ENCODE measurements at regions not wholly inside any gene's neighbourhood (a gene's known extent, or its start where the extent isn't known, plus 50 kb on each side); places are given as distances from the start of the nearest gene placed in this dataset.

DNA sequence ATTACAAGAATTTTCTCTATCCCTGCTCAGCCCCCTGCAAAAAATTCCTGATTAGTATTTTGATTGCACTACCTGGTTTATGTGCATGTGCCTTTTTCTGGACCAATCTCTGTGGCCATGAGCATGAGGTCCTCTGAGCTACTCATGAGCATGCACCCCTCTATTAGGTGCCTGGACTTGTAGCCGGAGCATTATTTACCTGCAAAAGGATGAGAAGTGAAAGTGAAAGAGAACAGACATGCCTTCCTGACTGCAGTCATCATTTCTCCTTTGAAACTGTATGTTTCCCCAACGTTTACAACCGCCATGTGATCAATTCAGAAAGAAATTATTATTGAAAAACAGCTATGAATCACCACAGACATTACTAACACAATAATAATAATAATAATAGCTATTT lies 1008.8 kb downstream of the ROBO2 start:
- no peak for DNase-seq (ENCODE audit: low read depth, low spot score)
- TF ChIP-seq, protein P1, sequence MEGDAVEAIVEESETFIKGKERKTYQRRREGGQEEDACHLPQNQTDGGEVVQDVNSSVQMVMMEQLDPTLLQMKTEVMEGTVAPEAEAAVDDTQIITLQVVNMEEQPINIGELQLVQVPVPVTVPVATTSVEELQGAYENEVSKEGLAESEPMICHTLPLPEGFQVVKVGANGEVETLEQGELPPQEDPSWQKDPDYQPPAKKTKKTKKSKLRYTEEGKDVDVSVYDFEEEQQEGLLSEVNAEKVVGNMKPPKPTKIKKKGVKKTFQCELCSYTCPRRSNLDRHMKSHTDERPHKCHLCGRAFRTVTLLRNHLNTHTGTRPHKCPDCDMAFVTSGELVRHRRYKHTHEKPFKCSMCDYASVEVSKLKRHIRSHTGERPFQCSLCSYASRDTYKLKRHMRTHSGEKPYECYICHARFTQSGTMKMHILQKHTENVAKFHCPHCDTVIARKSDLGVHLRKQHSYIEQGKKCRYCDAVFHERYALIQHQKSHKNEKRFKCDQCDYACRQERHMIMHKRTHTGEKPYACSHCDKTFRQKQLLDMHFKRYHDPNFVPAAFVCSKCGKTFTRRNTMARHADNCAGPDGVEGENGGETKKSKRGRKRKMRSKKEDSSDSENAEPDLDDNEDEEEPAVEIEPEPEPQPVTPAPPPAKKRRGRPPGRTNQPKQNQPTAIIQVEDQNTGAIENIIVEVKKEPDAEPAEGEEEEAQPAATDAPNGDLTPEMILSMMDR (IDR thresholded peaks at IDR 0.05; ENCODE audit: low read depth, low read length) = no peak
- in situ Hi-C loops (cut with HindIII; ENCODE audit: low sequenced_read_pairs) = no loop called here
- H3K4me3 ChIP-seq (ENCODE audit: low read depth, low read length) = no peak overlapping the region

DNA sequence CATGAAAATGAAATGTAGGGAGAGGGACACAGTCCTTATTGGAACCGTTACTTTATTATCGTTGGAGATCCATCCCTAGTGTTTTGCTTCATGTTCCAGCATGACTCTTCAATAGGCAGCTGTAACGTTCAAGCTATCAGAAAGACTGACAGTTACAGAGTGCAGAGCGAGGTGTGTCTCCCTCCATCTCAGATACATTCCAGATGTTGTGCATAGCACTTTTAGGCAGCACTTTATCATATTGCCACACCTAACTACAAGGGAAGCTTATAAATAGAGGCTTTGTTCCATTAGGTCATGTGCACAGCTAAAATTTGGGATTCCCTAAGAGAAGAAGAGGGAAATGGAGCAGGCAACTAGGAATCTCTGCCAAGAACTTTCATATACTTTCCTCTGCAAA lies 1009.6 kb downstream of the ROBO2 start:
- in situ Hi-C loops (cut with HindIII; ENCODE audit: low sequenced_read_pairs) = no loop called here
- TF ChIP-seq, protein P1 (IDR thresholded peaks at IDR 0.05; ENCODE audit: low read depth, low read length) = no peak
- H3K4me3 ChIP-seq (ENCODE audit: low read depth, low read length) = no peak overlapping the region
- no peak for DNase-seq (ENCODE audit: low read depth, low spot score)

DNA sequence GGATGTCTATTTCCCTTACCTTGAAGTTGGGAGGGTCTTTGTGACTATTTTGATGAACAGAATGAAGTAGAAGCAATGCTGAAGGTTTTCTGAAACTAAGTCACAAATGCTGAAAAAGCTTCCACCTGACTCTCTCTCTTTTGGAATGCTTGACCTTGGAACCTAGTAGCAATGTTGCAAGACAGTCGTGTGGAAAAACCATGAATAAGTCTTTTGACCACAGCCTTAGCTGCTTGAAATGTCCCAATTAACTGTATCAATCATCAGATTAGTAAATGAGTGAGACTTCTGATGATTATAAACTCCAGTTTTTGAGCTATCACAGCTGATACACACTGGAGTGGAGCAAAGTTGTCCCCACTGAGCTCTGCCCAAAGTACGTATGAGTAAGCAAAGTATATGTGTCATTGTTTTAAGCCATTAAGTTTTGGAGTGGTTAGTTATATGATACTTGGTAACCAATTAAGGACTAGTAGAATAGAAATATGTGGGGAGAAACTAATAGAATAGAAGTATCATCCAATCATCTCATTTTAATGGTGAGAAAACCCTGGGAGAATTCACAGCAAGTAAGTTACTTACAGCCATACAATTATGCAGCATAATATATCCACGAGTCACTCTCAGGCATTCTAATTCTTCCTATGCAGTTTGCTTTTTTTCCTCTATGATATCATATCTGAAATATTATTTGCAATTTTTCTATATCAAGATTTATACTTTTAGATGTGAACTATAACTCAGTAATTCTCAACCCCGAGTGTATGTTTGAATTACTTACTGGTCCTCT lies 1010.6 kb downstream of the ROBO2 start:
- TF ChIP-seq, protein P1 (IDR thresholded peaks at IDR 0.05; ENCODE audit: low read depth, low read length) = no peak
- DNase-seq (ENCODE audit: low read depth, low spot score) = peak; percentile 16
- in situ Hi-C loops (cut with HindIII; ENCODE audit: low sequenced_read_pairs) = no loop called here
- H3K4me3 ChIP-seq (ENCODE audit: low read depth, low read length) = no peak overlapping the region

DNA sequence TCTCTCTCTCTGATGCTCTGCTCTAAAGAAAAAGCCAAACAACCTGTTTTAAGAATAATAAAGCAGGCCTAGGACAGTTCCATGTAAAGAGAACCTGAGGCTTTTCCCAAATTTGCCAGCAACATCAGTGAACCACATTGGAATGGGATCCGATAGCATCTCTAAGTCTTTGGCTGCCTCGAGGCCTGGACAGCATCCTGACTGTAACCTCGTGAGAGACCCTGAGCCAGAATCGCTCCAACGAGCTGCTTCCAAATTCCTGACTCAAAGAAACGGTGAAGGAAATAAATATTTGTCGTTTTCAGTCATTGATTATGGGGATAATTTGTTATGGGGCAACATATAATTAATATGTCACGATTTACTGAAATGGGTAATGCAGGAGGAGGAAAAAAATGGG lies 1012.8 kb downstream of the ROBO2 start:
- no peak for DNase-seq (ENCODE audit: low read depth, low spot score)
- H3K4me3 ChIP-seq (ENCODE audit: low read depth, low read length) = no peak overlapping the region
- TF ChIP-seq, protein P1 (IDR thresholded peaks at IDR 0.05; ENCODE audit: low read depth, low read length) = no peak
- in situ Hi-C loops (cut with HindIII; ENCODE audit: low sequenced_read_pairs) = no loop called here

DNA sequence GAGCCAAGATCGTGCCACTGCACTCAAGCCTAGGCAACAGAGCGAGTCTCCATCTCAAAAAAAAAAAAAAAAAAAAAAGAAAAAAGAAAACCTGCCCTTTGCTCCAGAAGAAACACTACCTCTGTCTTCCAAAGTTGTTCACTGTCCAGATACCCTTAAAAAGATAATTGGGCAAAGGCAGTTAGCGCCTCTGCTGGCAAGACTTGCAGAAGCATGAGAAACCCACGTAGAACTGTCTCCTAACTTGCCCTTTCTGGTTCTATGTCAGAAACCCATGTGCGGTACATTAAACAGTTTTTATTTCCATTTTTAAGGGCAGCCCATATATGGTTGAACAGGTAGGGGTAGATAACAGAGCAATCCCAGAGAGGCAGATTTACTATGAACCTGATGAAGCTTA lies 1026.4 kb downstream of the ROBO2 start:
- no peak for DNase-seq (ENCODE audit: low read depth, low spot score)
- in situ Hi-C loops (cut with HindIII; ENCODE audit: low sequenced_read_pairs) = no loop called here
- TF ChIP-seq, protein P1 (IDR thresholded peaks at IDR 0.05; ENCODE audit: low read depth, low read length) = no peak
- no peak overlapping the region for H3K4me3 ChIP-seq (ENCODE audit: low read depth, low read length)

DNA sequence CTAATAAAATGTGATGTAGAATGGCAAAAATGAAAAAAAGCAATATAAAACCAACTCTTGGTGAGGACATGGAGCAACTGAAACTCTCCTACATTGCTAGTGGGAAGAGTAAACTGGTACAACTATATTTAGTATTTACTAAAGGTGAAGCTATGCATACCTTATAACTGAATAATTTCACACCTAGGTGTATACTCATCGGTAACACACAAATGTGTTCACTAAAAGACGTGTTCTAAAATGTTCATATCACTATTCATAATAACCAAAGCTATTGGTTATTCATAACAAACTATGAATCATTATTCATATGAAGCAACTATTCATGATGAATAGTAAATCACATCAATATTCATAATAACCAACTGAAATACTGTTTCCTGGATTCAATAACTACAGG lies 1030.3 kb downstream of the ROBO2 start:
- in situ Hi-C loops (cut with HindIII; ENCODE audit: low sequenced_read_pairs) = no loop called here
- no peak overlapping the region for H3K4me3 ChIP-seq (ENCODE audit: low read depth, low read length)
- no peak for DNase-seq (ENCODE audit: low read depth, low spot score)
- TF ChIP-seq, protein P1 (IDR thresholded peaks at IDR 0.05; ENCODE audit: low read depth, low read length) = no peak
